T1000 (cell line): ENCODE measurements at regions not wholly inside any gene's neighbourhood (a gene's known extent, or its start where the extent isn't known, plus 50 kb on each side); places are given as distances from the start of the nearest gene placed in this dataset.
A peak's percentile ranks its signal among the peaks of the same experiment; 100 is the strongest.

Experiments used
- DNase-seq: peaks from one replicate; lab custom pipeline; 2025; ENCODE audit warnings: mixed read lengths; lab: John Stamatoyannopoulos, UW

GRCh38 chr4:30314001-30314400, 406.2 kb upstream of the PCDH7 start:
- DNase-seq = no peak

GRCh38 chr4:30330894-30331652, 389.1 kb upstream of the PCDH7 start:
- DNase-seq = no peak

GRCh38 chr4:30341731-30342130, 378.4 kb upstream of the PCDH7 start:
- no peak for DNase-seq

GRCh38 chr4:30350288-30350687, 369.9 kb upstream of the PCDH7 start:
- DNase-seq = no peak

GRCh38 chr4:30354605-30355004, 365.6 kb upstream of the PCDH7 start:
- no peak for DNase-seq

GRCh38 chr4:30362436-30362835, 357.7 kb upstream of the PCDH7 start:
- no peak for DNase-seq

- DNase-seq = no peak
Observed at GRCh38 chr4:30370105-30370504, 350.1 kb upstream of the PCDH7 start.

- DNase-seq = peak; percentile 54
Observed at GRCh38 chr4:30380404-30380998, 339.7 kb upstream of the PCDH7 start.

- no peak for DNase-seq
Observed at GRCh38 chr4:30385650-30386049, 334.5 kb upstream of the PCDH7 start.

- no peak for DNase-seq
Observed at GRCh38 chr4:30386266-30386895, 333.8 kb upstream of the PCDH7 start.

- DNase-seq = no peak
Observed at GRCh38 chr4:30395902-30396301, 324.3 kb upstream of the PCDH7 start.

GRCh38 chr4:30396772-30397475, 323.2 kb upstream of the PCDH7 start:
- DNase-seq = no peak

GRCh38 chr4:30399476-30399875, 320.7 kb upstream of the PCDH7 start:
- DNase-seq = no peak

- DNase-seq = no peak
Observed at GRCh38 chr4:30402276-30402675, 317.9 kb upstream of the PCDH7 start.

- no peak for DNase-seq
Observed at GRCh38 chr4:30413915-30414314, 306.3 kb upstream of the PCDH7 start.

- DNase-seq = no peak
Observed at GRCh38 chr4:30416547-30416946, 303.6 kb upstream of the PCDH7 start.

- DNase-seq = no peak
Observed at GRCh38 chr4:30427932-30428331, 292.2 kb upstream of the PCDH7 start.

- no peak for DNase-seq
Observed at GRCh38 chr4:30429813-30430761, 290.1 kb upstream of the PCDH7 start.

GRCh38 chr4:30434656-30435055, 285.5 kb upstream of the PCDH7 start:
- no peak for DNase-seq

GRCh38 chr4:30436394-30436793, 283.8 kb upstream of the PCDH7 start:
- DNase-seq = no peak

GRCh38 chr4:30437316-30437715, 282.9 kb upstream of the PCDH7 start:
- DNase-seq = no peak

- DNase-seq = no peak
Observed at GRCh38 chr4:30443289-30443688, 276.9 kb upstream of the PCDH7 start.
